H1 (cell line): ENCODE measurements at regions not wholly inside any gene's neighbourhood (a gene's known extent, or its start where the extent isn't known, plus 50 kb on each side); places are given as distances from the start of the nearest gene placed in this dataset.

Experiments used
- BCL11A ChIP-seq, 2 experiments: IDR thresholded peaks; one replicate each; pipeline ENCODE4 v1.6.1; 2011; ENCODE audit warnings: low read depth in 2 of 2, low read length in 2 of 2, mild to moderate bottlenecking in 2 of 2
- CREB1 ChIP-seq: IDR thresholded peaks from 2 replicates; pipeline ENCODE4 v1.6.1; 2012; ENCODE audit warnings: inconsistent platforms
- GABPA ChIP-seq: IDR thresholded peaks from 2 replicates; pipeline ENCODE4 v1.6.1; 2011; ENCODE audit warnings: mild to moderate bottlenecking, low read length, moderate library complexity, borderline replicate concordance; ENCODE audit not compliant: insufficient read depth
- PHF8 ChIP-seq: fragments of 200-600 bp; sonication (generic); conservative IDR thresholded peaks from 2 replicates; pipeline ENCODE4 v1.7.1; 2012; ENCODE audit warnings: low read depth, mild to moderate bottlenecking, inconsistent platforms, low read length, moderate library complexity
- SUZ12 ChIP-seq: fragments of 200-600 bp; sonication (generic); IDR thresholded peaks from 2 replicates; pipeline ENCODE4 v1.6.1; 2012; ENCODE audit warnings: mild to moderate bottlenecking, inconsistent platforms, low read length, moderate library complexity, mixed read lengths

DNA sequence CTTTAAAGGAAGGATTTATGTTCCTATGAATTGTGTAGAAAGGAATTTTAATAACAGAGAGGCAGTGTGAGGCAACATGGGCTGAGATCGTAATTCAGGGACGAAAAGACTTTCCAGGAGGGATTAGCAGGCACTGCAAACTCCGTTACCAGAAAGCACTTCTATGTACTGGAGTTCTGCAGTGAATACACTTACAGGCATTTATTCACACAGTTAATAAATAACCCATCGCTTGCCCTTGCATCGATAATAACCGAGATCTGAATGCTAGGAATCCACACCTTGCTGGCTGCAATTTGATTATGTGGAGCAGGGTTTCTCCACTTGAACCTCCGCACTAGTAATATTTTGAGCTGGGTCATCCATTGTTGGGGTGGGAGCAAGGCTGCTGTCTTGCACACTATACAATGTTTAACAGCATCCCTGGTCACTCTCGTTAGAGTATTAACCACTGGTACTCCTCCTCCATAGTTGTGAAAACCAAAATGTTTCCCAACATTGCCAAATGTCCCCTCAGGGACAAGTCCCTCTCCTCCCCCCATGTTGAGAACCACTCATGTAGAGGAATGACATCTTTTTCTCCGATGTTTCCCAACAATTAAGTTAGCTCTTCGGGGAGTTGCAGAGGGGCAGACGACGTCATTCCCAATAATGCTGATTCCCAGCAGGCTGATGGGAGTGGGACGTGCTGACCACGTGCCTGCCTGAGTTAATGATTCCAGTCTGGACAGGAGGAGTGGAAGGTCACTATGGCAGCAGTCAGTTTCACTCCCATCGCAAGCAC lies 99.5 kb downstream of the SNX19 start (continued):
- TF ChIP-seq CREB1 (no peak), GABPA (no peak), SUZ12 (no peak), BCL11A (IDR thresholded peaks at IDR 0.05; ENCODE audit: low read depth in 2 of 2, low read length in 2 of 2) (no peak), PHF8 (no peak)
- TF ChIP-seq, all 59 proteins: peak for 0
